ENCODE measurements at regions not wholly inside any gene's neighbourhood (a gene's known extent, or its start where the extent isn't known, plus 50 kb on each side); places are given as distances from the start of the nearest gene placed in this dataset.

GRCh38 chr2:204133476-204133875 is 196.9 kb downstream of the ICOS start:
- TF ChIP-seq, protein P1, sequence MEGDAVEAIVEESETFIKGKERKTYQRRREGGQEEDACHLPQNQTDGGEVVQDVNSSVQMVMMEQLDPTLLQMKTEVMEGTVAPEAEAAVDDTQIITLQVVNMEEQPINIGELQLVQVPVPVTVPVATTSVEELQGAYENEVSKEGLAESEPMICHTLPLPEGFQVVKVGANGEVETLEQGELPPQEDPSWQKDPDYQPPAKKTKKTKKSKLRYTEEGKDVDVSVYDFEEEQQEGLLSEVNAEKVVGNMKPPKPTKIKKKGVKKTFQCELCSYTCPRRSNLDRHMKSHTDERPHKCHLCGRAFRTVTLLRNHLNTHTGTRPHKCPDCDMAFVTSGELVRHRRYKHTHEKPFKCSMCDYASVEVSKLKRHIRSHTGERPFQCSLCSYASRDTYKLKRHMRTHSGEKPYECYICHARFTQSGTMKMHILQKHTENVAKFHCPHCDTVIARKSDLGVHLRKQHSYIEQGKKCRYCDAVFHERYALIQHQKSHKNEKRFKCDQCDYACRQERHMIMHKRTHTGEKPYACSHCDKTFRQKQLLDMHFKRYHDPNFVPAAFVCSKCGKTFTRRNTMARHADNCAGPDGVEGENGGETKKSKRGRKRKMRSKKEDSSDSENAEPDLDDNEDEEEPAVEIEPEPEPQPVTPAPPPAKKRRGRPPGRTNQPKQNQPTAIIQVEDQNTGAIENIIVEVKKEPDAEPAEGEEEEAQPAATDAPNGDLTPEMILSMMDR (IDR thresholded peaks at IDR 0.05; ENCODE audit: insufficient read depth, low read length, poor library complexity, severe bottlenecking) = no peak
- TF ChIP-seq EZH2phosphoT487 (conservative IDR thresholded peaks at IDR 0.05; ENCODE audit: low read length) = no peak
